NOMO-1 (cell line): ENCODE measurements at regions not wholly inside any gene's neighbourhood (a gene's known extent, or its start where the extent isn't known, plus 50 kb on each side); places are given as distances from the start of the nearest gene placed in this dataset.
"Not testable (repeated sequence)": the region's sequence is repeated elsewhere in the genome, so short reads cannot be mapped to it uniquely, and the experiment has no call there.

ENCODE experiments used
- DNase-seq, 2 experiments: peaks; one replicate each; lab custom pipeline; 2025; ENCODE audit not compliant: unreplicated experiment in 2 of 2; lab: John Stamatoyannopoulos, UW

DNA sequence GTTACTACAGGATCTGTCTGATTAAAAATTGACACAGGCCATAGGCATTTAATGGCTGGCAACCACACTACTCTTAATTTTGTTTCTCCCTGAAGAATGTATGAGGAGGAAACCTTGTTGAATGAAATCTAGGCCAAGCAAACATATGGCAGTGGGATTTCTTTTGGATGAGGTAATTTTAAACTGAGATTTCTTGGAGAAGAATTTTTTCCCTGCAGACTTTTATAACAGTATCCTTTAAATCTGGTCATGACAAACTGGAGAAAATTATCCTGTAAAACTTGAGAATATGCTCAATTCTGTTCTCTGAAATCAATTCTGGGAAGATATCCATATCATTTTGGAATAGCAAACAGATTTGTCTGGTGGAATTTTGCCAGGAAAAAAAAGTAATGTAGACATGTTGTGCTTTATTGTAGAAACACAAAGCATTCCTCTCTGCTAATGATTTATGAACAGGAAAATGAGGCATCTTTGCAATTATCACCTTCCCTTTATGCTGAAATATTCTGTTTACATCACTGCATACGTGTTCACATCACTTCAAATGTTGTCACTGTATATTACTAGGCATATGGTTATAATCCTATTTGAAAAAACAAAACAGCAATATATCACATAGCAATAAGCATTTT is 108.3 kb upstream of the ARSJ start:
- DNase-seq: no peak

DNA sequence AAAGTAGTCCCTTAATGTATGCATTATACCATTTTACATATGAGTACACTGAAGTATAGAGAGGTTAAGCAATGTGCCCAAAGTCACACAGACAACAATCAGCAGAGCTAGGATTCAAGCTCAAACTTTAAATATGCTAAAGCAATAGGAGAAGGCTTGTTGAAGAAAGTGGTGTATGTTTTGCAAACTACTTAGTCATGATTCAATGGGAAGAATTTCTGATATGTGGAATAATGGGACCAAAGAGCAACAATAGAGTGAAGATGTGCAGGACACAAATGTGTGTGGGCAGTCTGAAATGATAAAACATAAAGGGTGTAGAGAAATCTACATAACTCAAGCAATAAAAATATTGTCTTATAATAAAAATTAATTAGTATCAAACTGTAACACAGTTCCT is 109.0 kb upstream of the ARSJ start:
- DNase-seq: no peak

DNA sequence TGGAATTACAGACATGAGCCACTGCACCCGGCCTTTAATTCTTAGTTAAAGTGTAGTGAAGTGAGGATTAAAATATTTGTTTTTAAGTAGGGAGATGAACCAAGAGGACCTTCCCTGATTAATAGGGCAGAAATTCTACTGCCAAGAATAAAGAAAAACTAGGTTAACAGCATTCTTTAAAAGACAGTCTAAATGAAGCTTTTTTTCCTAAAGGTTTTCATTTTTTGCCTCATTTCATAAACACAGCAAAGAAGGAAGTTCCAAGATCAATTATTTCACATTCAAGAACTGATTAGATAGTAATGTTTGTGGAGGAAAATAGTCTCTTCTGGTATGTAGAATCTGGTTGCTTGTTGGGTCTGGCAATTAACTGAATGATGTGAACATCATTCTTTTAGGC is 112.1 kb upstream of the ARSJ start:
- no peak for DNase-seq

DNA sequence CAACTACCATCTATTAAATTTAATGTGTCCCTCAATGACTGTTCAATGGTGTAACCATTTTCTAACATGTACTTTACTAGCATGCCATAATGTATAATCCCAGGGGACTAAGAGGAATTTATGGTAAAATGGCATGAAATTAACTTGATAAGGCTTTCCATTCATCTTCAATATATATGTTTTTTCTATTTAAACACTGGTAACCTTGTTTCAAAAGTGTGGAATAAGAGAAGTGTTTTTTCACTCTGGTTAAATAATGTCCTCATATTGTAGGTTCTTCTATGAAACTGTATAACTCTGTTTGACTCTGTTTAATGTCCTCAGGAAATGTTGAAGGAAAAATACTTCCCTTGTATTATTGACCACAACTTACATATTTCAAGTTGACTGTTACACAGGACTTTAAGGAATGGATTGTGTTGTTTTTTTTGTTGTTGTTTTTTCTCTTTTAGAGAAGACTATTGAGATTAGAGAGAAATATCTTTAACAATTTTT is 113.8 kb upstream of the ARSJ start:
- DNase-seq: no peak

DNA sequence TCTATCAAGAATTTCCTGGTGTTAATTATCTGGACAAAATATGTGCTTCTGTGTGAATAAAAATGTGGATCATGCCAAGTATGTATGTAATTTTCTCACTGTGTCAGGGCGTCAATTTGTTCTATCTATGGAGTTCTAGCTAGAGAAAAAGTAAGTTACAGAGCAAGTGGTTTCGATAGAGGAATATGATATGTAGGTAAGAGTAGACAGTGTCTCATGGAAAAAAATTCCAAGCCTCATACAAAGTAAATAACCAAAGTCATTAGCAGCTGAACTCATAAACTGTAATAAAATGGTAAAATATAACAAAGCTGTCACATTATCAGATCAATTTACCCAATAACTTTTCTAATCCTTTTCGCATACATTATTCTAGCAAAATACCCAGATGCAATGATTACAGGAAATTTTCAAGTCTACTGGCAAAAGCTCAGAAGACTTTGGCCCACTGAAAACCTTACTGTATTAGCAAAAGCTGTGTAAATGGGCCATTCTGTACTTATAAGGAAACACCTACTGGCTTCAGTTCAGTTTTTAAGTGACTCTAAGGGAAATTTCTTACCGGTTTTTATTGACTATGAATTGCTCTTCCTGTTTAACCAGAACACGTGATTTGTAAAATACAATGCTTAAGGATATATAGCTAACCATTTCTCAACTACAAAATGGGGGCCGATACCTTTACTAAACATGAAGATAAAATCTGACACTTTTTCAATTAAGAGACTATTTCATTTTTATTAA is 121.0 kb upstream of the ARSJ start:
- DNase-seq: no peak

DNA sequence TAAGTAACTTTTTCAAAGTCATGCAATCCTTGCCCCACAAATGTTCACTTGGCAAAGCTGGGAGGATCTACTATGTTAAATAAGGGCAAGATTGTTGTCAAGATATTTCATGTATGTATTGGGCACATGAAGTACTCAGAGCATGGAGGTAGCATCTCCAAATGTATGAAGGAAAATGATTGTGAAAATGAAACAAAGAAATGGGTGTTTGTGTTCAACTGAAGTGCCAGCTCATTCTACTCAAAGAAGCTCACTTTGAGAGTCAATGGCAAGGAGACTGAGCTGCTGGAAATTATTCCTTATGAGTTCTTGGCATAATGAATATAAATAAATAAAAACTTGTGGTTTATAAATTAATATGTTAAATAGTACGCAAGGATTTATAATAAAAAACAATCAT is 124.5 kb upstream of the ARSJ start:
- DNase-seq: no peak

DNA sequence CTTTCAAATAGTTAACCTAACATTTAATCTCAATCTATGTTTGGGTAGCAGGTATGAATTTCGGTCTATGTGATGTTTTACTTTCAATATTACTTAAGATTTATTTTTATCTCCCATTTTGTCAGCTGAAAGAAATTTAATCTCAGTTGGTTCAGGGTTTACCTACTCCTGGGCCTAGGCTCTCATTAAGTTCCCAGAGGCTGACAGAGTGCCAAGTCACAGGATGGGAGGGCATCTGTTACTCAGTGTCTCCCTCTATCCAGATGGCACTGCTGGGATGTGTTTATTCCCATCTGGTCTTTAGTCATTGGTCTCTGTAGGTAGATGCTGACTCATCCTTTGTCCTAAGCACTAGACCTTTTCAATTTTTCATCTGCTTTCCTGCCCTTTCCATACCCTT is 129.4 kb upstream of the ARSJ start:
- DNase-seq: no peak

DNA sequence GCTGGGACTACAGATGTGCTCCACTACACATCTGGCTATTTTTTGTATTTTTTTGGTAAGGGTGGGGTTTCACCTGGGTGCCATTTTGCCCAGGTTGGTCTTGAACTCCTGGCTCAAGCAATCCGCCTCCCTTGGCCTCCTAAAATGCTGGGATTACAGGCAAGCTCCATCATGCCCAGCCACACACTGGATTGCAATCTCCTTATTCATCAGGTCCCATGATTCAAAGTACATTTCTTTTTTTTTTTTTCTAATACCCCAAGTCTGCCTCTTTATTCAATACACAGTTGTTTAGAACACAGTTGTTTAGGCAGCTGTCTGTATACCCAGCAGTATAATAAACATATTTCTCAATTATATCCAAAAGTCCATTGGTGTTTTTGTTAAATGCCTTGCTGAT is 130.3 kb upstream of the ARSJ start:
- DNase-seq: no peak

DNA sequence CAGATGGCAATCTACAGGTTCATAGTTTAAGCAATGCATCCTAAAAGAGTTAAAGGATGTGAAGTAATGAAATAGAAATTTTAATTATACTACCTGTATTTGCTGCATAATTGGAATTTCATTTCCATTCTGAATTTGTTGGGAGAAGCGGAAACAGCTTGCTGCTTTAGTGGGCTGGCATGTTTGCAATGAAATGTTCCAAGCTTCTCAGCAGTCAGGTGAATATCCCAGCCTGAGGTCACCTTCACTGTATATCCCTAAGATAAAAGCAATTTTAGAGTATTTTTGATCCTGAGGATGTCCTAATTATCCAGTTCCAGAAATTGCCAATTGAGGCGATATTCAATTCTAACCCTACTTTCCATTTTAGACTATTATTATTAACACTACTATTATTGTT is 136.1 kb upstream of the ARSJ start:
- DNase-seq: no peak

DNA sequence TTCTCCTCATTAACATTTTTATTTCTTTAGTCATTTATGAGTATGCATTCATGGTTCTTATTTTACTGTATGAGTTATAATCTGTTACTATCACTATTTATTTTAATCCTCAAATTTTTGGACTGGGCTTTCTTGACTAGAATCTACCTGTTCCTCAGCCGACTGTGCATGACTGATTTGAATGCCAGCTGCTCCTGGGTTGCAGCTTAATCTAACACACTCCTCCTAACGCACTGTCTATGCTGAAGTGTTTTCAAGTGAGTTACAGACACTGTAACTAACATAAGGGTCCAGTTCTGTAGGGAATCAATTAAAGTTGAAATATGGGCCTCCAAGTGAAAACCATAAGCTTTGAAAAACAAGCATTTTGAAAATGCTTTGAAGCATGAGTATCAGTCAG is 137.4 kb upstream of the ARSJ start:
- DNase-seq: no peak

DNA sequence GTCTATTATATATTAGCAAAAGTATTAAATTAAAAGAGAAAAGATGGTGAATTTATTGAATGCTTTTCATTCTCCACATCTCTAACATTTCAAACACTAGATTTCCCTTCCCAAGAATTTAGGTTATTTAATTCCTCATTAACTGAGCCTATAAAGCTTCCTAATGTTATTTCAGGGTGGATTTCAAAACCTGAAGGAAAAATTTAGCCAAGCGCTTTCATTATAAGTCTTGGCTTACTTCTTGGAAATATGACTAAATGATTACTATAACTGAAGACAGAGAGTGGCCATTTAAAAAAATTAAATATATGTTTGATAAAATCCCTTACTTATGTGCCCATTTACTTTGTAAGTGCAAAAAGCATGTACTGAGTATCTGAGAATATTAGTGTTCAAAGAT is 141.8 kb upstream of the ARSJ start:
- DNase-seq: no peak

DNA sequence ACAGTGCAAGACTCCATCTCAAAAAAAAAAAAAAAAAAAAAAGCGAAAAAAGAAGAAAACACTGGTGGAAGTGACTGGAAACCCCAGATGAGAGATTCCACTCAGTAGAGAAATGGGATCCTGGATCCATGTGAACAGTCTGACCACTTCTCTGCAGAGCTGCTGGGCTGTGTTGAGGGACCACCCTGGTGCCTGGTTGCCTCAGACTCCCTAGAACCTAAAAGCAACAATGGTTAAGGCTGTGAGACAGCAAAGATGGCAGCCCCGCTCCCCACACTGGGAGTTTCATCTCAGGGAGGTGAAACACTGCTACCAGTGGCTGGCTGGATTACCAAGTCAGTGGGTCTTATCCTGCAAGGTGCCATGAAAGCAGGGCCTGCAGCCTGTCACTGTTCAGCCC is 152.8 kb upstream of the ARSJ start:
- no peak for DNase-seq

DNA sequence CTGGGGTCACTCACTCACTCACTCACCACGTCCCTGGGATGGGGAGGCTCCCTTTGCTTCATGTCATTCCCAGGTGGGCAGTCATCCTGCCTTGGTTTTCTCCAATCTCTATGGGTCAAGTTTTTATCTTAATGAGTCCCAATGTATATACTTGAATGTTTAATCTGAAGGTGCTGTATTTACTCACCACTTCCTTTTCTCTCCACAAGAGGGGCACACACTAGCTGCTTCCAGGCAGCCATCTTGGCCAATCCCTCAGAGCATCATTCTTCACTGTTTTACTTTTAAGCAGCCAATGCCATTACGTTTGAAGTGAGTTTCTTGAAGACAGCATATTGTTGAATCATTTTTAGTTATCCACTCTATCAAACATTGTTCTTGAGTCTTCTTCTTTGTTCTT is 153.4 kb upstream of the ARSJ start:
- DNase-seq: no peak

DNA sequence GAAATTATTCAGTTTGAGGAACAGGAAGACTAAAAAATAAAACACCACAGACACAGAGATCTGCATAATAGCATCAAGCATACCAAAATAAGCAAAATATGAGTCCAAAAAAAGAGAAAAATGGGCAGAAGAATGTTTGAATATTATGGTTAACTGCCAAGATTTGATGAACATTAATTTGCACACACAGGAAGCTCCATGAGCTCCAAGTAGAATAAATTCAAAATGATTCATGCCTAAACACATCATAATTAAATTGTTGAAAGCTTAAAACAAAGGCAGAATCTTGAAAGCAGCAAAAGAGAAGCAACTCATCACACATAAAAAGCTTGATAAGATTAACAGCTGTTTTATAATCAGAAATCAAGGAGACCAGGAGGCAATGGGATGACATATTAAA is 156.6 kb upstream of the ARSJ start:
- DNase-seq: no peak

DNA sequence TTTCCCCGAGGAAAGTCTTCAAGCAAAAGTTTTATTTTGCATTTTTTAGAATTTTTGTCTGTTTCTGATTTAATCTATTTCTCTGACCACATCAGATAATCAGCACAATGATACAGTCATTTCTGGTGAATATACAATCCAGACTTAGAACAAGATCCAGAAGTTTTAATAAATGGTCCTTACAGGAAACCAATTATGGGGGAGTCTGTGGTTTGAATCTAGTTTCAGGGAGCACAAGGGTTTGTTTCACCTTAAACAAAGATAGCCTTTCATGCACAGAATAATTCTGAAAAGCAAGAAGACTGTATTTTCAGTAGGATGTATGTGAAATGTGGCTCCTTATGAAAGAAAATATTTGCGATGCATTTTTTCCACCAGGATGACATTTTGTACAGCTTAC is 158.5 kb upstream of the ARSJ start:
- no peak for DNase-seq

DNA sequence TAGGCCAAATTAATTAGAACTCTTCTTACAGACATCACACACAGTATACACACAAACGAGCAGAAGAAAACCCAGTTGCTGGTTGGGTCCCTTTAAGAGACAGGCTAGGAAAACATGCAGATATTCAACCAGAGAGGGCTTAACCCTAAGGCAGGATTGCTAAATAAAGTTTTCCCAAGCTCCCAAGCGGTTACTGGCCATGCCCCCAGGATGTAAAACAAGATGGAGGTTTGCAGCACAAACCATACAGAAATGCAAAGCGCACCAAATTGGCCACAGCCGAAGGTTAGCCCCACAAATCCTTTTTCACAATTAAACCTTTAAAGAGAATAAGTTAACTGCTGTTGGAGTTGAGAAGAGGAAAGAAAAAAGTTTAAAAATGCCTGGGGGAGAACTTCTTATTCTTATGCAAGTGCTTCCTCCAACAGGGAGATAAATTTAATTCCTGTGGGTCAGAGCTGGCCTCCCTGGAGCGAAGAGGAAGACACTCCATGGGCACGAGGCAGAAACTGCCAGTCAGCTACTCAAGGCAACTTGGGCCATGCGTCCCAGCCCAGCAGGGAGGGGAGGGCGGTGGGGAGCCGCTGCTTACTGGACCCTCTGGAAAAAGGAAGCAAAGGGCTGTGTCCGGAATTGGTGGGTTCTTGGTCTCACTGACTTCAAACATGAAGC is 167.6 kb upstream of the ARSJ start:
- DNase-seq: peak; percentile 72 to 82

DNA sequence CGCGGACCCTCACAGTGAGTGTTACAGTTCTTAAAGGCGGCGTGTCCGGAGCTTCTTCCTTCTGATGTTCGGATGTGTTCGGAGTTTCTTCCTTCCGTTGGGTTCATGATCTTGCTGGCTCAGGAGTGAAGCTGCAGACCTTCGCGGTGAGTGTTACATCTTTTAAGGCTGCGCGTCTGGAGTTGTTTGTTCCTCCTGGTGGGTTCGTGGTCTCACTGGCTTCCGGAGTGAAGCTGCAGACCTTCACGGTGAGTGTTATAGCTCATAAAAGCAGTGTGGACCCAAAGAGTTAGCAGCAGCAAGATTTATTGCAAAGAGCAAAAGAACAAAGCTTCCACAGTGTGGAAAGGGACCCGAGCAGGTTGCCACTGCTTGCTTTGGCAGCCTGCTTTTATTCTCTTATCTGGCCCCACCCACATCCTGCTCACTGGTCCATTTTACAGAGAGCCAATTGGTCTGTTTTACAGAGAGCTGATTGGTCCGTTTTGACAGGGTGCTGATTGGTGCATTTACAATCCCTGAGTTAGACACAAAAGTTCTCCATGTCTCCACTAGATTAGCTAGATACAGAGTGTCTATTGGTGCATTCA is 168.3 kb upstream of the ARSJ start:
- DNase-seq: not testable (repeated sequence)

DNA sequence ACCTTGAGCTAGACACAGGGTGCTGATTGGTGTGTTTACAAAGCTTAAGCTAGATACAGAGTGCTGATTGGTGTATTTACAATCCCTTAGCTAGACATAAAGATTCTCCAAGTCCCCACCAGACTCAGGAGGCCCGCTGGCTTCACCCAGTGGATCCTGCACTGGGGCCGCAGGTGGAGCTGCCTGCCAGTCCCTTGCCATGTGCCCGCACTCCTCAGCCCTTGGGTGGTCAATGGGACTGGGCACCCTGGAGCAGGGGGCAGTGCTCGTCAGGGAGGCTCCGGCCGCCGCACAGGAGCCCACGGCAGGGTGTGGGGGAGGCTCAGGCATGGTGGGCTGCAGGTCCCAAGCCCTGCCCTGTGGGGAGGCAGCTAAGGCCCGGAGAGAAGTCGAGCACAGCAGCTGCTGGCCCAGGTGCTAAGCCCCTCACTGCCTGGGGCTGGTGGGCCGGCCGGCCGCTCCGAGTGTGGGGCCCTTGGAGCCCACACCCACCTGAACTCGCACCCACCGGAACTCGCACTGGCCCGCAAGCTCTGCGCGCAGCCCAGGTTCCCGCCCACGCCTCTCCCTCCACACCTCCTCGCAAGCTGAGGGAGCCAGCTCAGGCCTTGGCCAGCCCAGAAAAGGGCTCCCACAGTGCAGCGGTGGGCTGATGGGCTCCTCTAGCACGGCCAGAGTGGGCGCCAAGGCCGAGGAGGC is 169.1 kb upstream of the ARSJ start:
- not testable (repeated sequence) for DNase-seq

DNA sequence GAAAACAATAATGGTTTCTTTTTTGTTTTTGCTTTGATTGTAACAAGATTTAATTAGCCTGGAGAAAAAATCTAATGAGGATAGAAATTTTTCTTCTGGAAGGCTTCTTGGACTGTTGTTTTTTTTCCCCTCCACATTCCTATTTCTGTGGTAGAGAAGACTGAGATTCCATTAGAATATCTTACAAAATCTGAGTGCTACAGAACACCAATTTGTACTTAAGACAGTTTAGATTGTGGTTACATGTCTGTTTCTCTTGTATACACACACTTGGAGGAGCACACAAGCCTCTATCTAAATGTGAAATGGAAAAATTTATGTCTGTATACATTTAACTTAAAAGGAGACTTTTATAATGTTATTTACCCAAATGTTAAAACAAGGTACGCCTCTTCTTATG is 176.9 kb upstream of the ARSJ start:
- DNase-seq: no peak

DNA sequence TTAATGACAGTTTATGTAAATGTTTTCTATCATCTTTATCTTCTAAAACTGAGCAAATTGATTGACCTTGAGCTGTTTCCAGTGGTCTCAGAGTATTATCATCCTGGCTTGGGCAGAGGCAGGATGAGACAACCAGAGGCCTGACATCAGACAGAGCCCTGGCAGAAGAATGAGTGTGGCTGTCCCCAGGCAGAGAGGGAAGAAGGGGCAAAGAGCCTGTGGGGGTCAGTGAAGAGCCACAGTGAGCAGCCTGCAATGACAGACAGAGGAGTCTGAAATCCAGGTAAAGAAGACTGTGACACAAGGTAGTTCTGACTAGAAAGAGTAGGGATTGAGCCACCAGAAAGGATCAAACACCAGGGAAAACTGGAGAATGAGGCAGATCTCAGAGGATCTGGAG is 182.4 kb upstream of the ARSJ start:
- no peak for DNase-seq

DNA sequence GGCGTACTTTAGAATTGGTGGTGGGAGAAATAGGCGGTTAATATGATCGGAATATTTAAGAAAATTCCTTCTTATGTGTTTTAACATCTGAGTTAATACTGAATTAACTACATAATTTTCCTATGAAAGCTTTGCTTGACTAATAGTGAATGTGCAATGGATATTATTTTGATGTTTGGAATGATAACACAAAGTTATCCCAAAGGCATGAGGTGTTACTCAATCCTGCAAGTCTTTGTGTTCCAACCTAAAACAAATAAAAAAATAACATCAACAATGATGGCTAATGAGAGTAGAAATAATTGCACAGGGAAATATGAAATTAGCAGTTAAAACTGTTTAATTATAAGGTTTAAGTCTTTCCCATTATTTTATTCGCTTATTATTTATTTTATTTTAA is 183.6 kb upstream of the ARSJ start:
- no peak for DNase-seq
